EH (cell line): ENCODE measurements at regions not wholly inside any gene's neighbourhood (a gene's known extent, or its start where the extent isn't known, plus 50 kb on each side); places are given as distances from the start of the nearest gene placed in this dataset.
"Not testable (repeated sequence)": the region's sequence is repeated elsewhere in the genome, so short reads cannot be mapped to it uniquely, and the experiment has no call there.

ENCODE experiments used
- DNase-seq: peaks from one replicate; pipeline ENCODE4 v3.0.0-alpha.2; 2015; ENCODE audit warnings: low read depth

DNA sequence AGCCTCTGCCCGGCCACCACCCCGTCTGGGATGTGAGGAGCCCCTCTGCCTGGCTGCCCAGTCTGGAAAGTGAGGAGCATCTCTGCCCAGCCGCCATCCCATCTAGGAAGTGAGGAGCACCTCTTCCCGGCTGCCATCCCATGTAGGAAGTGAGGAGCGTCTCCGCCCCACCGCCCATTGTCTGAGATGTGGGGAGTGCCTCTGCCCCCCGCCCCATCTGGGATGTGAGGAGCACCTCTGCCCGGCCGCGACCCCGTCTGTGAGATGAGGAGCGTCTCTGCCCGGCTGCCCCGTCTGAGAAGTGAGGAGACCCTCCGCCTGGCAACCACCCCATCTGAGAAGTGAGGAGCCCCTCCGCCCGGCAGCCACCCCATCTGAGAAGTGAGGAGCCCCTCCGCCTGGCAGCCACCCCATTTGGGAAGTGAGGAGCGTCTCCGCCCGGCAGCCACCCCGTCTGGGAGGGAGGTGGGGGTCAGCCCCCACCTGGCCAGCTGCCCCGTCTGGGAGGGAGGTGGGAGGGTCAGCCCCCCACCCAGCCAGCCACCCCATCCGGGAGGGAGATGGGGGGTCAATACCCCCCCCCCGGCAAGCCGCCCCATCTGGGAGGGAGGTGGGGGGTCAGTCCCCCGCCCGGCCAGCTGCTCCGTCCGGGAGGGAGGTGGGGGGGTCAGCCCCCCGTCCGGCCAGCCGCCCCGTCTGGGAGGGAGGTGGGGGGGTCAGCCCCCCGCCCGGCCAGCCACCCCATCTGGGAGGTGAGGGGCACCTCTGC lies 195.8 kb upstream of the SYNCRIP start:
- DNase-seq = not testable (repeated sequence)

- DNase-seq = no peak
Observed at GRCh38 chr6:85828973-85829372, 186.3 kb upstream of the SYNCRIP start.

DNA sequence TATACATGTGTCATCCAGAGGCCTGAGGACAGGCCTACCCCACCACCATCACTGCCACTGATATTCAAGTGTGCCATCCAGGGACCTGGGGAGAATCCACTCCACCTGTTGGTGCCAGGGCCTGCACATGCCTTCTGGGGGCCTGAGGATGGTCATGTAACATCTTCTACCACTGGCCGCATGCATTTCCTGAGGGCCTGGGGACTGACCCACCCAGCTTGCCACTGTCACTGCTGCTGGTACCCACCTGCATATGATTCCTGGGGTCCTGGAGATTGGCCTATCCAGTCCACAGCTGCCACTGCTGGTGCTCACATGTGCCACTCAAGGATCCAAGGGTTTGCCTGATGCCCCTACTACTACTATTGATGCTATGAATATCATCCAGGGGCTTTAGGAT lies 184.3 kb upstream of the SYNCRIP start:
- DNase-seq = no peak

DNA sequence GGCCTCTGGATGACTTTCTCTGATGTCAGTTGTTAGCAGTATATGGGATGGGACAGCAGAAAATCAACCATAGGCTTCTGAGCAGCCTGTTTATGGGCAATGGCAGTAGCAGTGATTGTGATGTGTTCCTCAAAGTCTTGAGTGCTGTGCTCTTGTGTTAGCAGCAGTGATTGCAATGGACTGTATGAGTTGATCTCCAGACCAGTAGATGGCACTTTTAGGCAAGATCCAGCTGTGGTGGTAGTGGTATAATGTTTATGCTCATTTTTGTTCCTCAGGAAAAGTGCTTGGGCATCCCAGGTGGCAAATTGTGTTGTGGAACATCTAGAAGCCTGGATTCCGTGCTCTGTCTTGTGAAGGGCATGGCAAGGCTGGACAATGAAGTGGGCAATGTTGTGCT lies 181.6 kb upstream of the SYNCRIP start:
- no peak for DNase-seq

- no peak for DNase-seq
Observed at GRCh38 chr6:85810558-85810957, 167.9 kb upstream of the SYNCRIP start.

- no peak for DNase-seq
Observed at GRCh38 chr6:85803721-85804120, 161.0 kb upstream of the SYNCRIP start.

DNA sequence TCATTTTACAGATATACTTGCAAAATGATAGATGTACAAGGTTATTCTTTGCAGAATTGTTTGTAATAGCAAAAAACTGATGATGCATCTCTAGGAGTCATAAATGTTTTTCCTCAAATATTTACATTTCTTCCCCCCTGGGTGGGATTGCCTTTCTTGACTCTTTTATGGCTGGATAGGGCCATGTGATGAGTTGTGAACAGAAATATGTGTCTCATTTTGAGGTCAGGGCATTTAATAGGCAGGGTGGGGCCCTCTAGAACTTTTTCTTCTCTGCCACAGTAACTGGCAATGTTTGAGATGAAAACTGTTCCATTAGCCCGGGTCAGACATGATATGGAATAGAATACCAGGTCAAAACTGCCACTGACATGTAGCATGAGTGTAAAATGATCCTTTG lies 159.5 kb upstream of the SYNCRIP start:
- DNase-seq = no peak

GRCh38 chr6:85798931-85799652 lies 156.4 kb upstream of the SYNCRIP start:
- no peak for DNase-seq

DNA sequence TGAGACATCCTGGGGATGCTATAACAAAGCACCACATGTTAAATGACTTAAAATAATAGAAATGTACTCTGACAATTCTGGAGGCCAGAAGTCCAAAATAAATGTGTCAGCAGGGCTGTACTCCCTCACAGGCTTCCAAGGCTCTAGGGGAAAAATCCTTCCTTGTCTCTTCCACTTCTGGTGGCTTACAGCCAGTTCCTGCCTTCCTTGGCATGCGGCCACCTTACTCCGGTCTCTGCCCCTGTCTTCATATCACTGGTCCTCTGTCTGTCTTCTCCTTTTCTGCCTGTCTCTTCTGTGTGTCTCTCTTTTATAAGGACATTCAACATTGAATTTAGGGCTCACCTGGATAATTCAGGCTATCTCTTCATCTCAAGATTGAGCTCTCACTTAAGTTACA lies 155.3 kb upstream of the SYNCRIP start:
- peak; percentile 1 for DNase-seq

DNA sequence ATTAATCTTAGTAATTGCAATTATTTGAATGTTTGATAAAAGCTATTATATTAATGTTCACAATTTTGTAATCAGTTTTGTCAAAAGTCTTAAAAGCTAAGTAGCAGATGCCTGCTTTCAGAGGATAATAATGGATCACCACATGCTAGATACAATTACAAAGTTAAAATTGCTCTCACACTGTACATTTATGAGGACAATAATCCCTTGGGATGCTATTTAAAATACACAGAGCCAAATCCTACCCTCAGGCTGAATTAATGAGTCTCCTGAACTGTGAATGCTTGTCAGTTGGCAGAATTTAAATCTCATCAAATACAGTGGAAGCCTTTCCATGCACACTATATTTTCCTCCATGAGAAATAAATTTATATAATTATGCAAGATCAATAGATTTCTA lies 153.3 kb upstream of the SYNCRIP start:
- no peak for DNase-seq

DNA sequence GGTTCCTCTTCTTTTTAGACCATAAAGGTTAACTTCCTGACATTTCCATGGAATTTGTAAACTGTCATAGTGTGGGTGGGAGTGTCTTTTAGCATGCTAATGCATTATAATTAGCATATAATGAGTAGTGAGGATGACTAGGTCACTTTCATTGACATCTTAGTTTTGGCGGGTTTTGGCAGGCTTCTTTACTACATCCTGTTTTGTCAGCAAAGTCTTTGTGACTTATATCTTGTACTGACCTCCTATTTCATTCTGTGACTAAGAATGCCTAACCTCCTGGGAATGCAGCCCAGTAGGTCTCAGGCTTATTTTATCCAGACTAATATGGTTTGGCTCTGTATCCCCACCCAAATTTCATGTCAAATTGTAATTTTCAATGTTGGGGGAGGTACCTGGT lies 149.6 kb upstream of the SYNCRIP start:
- DNase-seq = peak; percentile 20

- no peak for DNase-seq
Observed at GRCh38 chr6:85775883-85776282, 133.2 kb upstream of the SYNCRIP start.

GRCh38 chr6:85772641-85773040 lies 130.0 kb upstream of the SYNCRIP start:
- peak; percentile 1 for DNase-seq

DNA sequence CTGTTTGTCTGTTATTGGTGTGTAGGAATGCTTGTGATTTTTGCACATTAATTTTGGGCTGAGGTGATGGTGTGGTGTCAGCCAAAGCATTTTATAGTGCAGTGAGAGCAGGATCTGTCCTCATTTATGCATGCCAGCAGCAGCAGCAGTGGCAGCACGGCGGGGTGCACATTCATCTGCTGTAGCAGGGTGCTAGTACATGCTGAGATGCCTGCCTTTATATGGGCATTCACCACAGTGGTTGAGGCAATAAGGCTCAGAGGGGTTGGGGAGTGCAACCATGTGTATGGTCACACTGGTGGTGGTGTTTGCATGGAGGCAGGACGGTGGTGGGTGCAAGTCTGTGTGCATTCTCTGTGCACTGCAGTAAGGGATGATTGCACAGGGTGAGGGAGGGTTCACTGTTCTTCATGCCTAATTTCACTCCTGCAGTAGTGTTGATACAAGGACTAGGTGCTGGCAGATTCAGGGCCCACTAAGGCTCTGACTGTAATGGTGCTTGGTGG lies 129.3 kb upstream of the SYNCRIP start:
- no peak for DNase-seq

GRCh38 chr6:85771455-85771854 lies 128.8 kb upstream of the SYNCRIP start:
- no peak for DNase-seq

DNA sequence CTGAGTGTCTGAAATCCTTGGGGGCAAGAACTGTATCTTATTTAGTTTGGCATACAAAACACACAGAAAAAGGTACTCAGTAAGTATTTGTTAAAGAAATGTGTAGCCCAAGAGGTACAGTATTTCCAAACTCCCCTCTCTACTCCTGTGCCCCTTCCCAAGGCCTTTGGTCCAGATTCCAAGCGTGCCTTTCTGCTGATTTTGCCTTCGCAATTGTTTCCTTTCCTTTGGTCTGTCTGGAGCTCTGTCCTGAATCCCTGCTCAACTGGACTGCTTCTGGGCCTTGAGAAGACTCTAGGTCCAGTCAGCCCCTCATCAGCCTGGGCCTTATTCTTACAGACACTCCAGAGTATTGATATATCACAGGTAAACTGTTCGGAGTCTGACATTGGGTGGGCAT lies 122.2 kb upstream of the SYNCRIP start:
- no peak for DNase-seq

GRCh38 chr6:85756982-85757381 lies 114.3 kb upstream of the SYNCRIP start:
- peak; percentile 27 for DNase-seq

GRCh38 chr6:85754894-85755293 lies 112.2 kb upstream of the SYNCRIP start:
- no peak for DNase-seq

GRCh38 chr6:85752602-85753001 lies 109.9 kb upstream of the SYNCRIP start:
- no peak for DNase-seq

GRCh38 chr6:85751374-85752055 lies 108.8 kb upstream of the SYNCRIP start:
- DNase-seq = peak; percentile 3

DNA sequence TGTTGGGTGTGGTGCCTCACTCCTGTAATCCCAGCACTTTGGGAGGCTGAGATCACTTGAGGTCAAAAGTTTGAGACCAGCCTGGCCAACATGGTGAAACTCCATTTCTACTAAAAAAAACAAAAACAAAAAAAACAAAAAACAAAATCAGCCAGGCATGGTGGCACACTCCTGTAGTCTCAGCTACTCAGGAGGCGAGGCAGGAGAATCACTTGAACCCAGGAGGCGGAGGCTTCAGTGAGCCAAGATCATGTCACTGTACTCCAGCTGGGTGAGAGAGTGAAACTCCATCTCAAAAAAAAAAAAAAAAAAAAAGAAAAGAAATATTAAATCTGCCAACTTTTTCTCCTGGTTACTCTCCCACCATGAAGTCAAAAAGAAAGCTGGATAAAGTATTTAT lies 107.5 kb upstream of the SYNCRIP start:
- DNase-seq = not testable (repeated sequence)

- no peak for DNase-seq
Observed at GRCh38 chr6:85749236-85749635, 106.5 kb upstream of the SYNCRIP start.

GRCh38 chr6:85747666-85748065 lies 105.0 kb upstream of the SYNCRIP start:
- DNase-seq = peak; percentile 63
